ENCODE measurements at regions not wholly inside any gene's neighbourhood (a gene's known extent, or its start where the extent isn't known, plus 50 kb on each side); places are given as distances from the start of the nearest gene placed in this dataset.

GRCh38 chr2:125576558-125576957 is 1079.4 kb upstream of the GYPC start:
- TF ChIP-seq POLR2AphosphoS5 (IDR thresholded peaks at IDR 0.05; ENCODE audit: low read depth), result no peak
- no peak for TF ChIP-seq CTCF (conservative IDR thresholded peaks at IDR 0.05; ENCODE audit: low read depth in 2 of 2)
- TF ChIP-seq, protein P1, sequence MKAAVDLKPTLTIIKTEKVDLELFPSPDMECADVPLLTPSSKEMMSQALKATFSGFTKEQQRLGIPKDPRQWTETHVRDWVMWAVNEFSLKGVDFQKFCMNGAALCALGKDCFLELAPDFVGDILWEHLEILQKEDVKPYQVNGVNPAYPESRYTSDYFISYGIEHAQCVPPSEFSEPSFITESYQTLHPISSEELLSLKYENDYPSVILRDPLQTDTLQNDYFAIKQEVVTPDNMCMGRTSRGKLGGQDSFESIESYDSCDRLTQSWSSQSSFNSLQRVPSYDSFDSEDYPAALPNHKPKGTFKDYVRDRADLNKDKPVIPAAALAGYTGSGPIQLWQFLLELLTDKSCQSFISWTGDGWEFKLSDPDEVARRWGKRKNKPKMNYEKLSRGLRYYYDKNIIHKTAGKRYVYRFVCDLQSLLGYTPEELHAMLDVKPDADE (IDR thresholded peaks at IDR 0.05), result no peak
- no peak for TF ChIP-seq EZH2 (IDR thresholded peaks at IDR 0.05; ENCODE audit: low read depth, unreplicated experiment)
- no peak for TF ChIP-seq STAT1 (IDR thresholded peaks at IDR 0.05; ENCODE audit: unreplicated experiment)
- TF ChIP-seq, protein P2, sequence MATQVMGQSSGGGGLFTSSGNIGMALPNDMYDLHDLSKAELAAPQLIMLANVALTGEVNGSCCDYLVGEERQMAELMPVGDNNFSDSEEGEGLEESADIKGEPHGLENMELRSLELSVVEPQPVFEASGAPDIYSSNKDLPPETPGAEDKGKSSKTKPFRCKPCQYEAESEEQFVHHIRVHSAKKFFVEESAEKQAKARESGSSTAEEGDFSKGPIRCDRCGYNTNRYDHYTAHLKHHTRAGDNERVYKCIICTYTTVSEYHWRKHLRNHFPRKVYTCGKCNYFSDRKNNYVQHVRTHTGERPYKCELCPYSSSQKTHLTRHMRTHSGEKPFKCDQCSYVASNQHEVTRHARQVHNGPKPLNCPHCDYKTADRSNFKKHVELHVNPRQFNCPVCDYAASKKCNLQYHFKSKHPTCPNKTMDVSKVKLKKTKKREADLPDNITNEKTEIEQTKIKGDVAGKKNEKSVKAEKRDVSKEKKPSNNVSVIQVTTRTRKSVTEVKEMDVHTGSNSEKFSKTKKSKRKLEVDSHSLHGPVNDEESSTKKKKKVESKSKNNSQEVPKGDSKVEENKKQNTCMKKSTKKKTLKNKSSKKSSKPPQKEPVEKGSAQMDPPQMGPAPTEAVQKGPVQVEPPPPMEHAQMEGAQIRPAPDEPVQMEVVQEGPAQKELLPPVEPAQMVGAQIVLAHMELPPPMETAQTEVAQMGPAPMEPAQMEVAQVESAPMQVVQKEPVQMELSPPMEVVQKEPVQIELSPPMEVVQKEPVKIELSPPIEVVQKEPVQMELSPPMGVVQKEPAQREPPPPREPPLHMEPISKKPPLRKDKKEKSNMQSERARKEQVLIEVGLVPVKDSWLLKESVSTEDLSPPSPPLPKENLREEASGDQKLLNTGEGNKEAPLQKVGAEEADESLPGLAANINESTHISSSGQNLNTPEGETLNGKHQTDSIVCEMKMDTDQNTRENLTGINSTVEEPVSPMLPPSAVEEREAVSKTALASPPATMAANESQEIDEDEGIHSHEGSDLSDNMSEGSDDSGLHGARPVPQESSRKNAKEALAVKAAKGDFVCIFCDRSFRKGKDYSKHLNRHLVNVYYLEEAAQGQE (IDR thresholded peaks at IDR 0.05; ENCODE audit: unreplicated experiment), result no peak
- TF ChIP-seq EZH2phosphoT487 (IDR thresholded peaks at IDR 0.05; ENCODE audit: unreplicated experiment), result no peak
- no peak for TF ChIP-seq JUNB (IDR thresholded peaks at IDR 0.05; ENCODE audit: unreplicated experiment)
- TF ChIP-seq ZNF114 (CRISPR knock-in tag; IDR thresholded peaks at IDR 0.05), result no peak
